Esophagus muscularis mucosa (tissue), 3 donors: ENCODE measurements at regions not wholly inside any gene's neighbourhood (a gene's known extent, or its start where the extent isn't known, plus 50 kb on each side); places are given as distances from the start of the nearest gene placed in this dataset.

ENCODE experiments used
- CTCF ChIP-seq, 3 experiments: fragments of 200-600 bp in 2 of 3; fragments of 450-650 bp in 1 of 3; sonication (generic) in 2 of 3; IDR thresholded peaks; one replicate each; pipeline ENCODE4 v1.5.1; 2017 to 2019; ENCODE audit warnings: antibody characterized with exemption in 3 of 3, mild to moderate bottlenecking in 2 of 3, moderate library complexity in 1 of 3
- POLR2A ChIP-seq: fragments of 450-650 bp; IDR thresholded peaks from one replicate; pipeline ENCODE4 v1.6.1; 2017; ENCODE audit warnings: antibody characterized with exemption, moderate library complexity, mild to moderate bottlenecking, low read depth

DNA sequence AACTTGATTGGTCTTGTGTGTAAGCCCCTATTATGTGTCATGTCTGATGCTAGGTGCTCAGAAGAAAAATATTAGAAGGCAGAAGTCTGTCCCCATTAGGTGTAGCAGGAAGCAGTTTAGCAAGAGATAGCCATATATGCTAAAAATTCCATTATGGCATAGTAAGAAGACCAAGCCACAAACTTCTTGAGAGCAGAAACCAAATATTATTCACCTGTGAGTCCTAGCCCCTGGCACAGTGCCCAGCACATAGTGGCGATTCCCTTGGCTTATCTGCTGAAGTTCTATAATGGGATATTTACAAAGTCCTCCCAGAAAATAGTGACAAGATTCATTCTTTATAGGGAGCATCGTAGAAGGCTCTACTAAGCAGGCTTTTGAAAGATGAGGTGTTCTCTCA, 174.4 kb downstream of the RAB28 start:
- TF ChIP-seq POLR2A (no peak), CTCF (IDR thresholded peaks at IDR 0.05) (no peak)
